ENCODE measurements at regions not wholly inside any gene's neighbourhood (a gene's known extent, or its start where the extent isn't known, plus 50 kb on each side); places are given as distances from the start of the nearest gene placed in this dataset.

DNA sequence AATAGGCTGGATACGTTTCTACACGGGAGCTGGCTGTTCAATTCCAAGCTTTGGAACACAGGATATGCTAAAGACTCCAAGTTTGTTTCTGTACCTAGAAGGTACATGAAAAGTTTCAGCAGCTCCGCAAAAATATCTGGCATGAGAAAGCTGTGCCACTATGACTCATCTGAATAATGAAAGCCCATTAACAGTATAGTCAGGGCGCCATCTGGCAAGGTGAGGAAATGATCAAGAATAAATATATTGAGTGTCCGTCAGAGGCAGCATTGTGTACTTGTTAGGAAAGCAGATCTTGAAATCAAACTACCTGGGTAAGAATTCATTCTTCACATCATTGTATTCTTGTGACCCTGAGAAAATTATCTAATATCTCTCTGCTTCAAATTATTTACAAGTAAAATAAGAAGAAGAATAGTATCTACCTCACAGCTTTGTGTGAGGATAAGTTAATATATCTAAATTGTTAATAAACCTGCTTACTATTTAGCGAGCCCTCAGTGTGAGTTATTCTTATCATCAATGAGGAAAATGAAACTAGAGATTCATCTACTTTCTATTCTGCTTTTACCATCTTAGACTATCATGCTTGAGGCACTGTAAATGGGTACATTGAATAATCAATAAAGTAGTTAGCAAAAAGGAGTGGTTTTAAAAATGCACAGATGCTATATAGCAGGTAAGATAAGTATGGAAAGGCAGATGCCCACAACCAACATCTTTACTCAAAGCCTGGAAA is 53.5 kb downstream of the FSCB start:
- WGBS, 2 experiments (ENCODE audit: extremely low coverage in 2 of 2, insufficient read length in 1 of 2), result 56% methylated on average over 2 of the region's 6 CpGs; no CpG with 5 or more reads in 1 of the 2 experiments
- Histone ChIP-seq H4K20me1 (ENCODE audit: insufficient read depth, low read length) (no peaks in the 10 kb centered on the region), H4K91ac (ENCODE audit: insufficient read depth, low read depth, low read length) (no peak overlapping the region), H2AK5ac (ENCODE audit: low read depth, low read length) (no peak overlapping the region), H4K5ac (ENCODE audit: low read depth, low read length) (no peak overlapping the region), H3K14ac (replicated peaks; ENCODE audit: low read depth, low read length) (no peak overlapping the region), H2AFZ (replicated peaks; ENCODE audit: low read length, poor library complexity) (no peak overlapping the region), H2BK120ac (ENCODE audit: low read depth, low read length) (no peak overlapping the region), H3K27me3 (ENCODE audit: control insufficient read depth, insufficient read depth, low read length) (no peaks in the 10 kb centered on the region), H2BK15ac (ENCODE audit: low read depth, low read length) (no peak overlapping the region), H3K4me3 (ENCODE audit: insufficient read depth, low read depth, low read length) (no peak overlapping the region), H2AK9ac (replicated peaks; ENCODE audit: low read depth, low read length, poor library complexity) (no peak overlapping the region), H3K23ac (ENCODE audit: low read depth, low read length) (no peak overlapping the region), H3K79me1 (ENCODE audit: low read depth in 1 of 2, low read length in 2 of 2) (no peaks in the 10 kb centered on the region), H2BK20ac (ENCODE audit: low read depth, low read length) (no peak overlapping the region), H3K36me3 (ENCODE audit: control insufficient read depth, insufficient read depth, low read length) (no peaks in the 10 kb centered on the region), H3K18ac (ENCODE audit: low read depth, low read length) (no peak overlapping the region), H2BK5ac (ENCODE audit: low read depth, low read length, poor library complexity, severe bottlenecking) (no peak overlapping the region), H3K9me3 (ENCODE audit: control insufficient read depth, insufficient read depth, low read length) (peaks cover 11% of the 10 kb centered on the region), H3K4me2 (ENCODE audit: low read depth, low read length) (no peak overlapping the region), H3K4me1 (ENCODE audit: control insufficient read depth, insufficient read depth, low read length) (no peaks in the 10 kb centered on the region), H3K27ac (ENCODE audit: insufficient read depth, low read length) (no peak overlapping the region), H3K9me1 (ENCODE audit: insufficient read depth, low read length) (no peaks in the 10 kb centered on the region), H3K56ac (ENCODE audit: extremely low read depth, insufficient read depth, low read length) (no peak overlapping the region), H4K8ac (ENCODE audit: low read depth in 2 of 2, low read length in 2 of 2) (no peak overlapping the region), H3K4ac (ENCODE audit: low read depth, low read length) (no peak overlapping the region), H3K9ac (ENCODE audit: low read depth, low read length) (no peak overlapping the region)
- BruUV-seq (replicated peaks), result no TSS peak
- in situ Hi-C loops (cut with MboI; ENCODE audit: low sequenced_read_pairs) (no loop called here), dilution Hi-C loops (cut with HindIII; ENCODE audit: low sequenced_read_pairs, unreplicated experiment) (no loop called here), intact Hi-C loops (cut with micrococcal nuclease) (no loop called here)
- CTCF ChIA-PET, result no interaction called here
- DNase-seq, result no peak
- ATAC-seq (ENCODE audit: low read depth), result no peak
- no peak for TF ChIP-seq FOS (IDR thresholded peaks at IDR 0.05; ENCODE audit: low read depth, low read length)
- no peak for TF ChIP-seq MAFK (IDR thresholded peaks at IDR 0.05; ENCODE audit: low read depth, low read length)
- no peak for TF ChIP-seq MAZ (IDR thresholded peaks at IDR 0.05; ENCODE audit: borderline replicate concordance, low read depth, low read length)
- TF ChIP-seq, protein P1, sequence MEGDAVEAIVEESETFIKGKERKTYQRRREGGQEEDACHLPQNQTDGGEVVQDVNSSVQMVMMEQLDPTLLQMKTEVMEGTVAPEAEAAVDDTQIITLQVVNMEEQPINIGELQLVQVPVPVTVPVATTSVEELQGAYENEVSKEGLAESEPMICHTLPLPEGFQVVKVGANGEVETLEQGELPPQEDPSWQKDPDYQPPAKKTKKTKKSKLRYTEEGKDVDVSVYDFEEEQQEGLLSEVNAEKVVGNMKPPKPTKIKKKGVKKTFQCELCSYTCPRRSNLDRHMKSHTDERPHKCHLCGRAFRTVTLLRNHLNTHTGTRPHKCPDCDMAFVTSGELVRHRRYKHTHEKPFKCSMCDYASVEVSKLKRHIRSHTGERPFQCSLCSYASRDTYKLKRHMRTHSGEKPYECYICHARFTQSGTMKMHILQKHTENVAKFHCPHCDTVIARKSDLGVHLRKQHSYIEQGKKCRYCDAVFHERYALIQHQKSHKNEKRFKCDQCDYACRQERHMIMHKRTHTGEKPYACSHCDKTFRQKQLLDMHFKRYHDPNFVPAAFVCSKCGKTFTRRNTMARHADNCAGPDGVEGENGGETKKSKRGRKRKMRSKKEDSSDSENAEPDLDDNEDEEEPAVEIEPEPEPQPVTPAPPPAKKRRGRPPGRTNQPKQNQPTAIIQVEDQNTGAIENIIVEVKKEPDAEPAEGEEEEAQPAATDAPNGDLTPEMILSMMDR (conservative IDR thresholded peaks at IDR 0.05; ENCODE audit: low read depth, low read length), result no peak
- TF ChIP-seq RAD21 (IDR thresholded peaks at IDR 0.05; ENCODE audit: low read length), result no peak
- TF ChIP-seq NFE2L2 (IDR thresholded peaks at IDR 0.05; ENCODE audit: low read depth, low read length), result no peak
- TF ChIP-seq RCOR1 (IDR thresholded peaks at IDR 0.05; ENCODE audit: insufficient replicate concordance, low read length), result no peak
- no peak for TF ChIP-seq CEBPB (IDR thresholded peaks at IDR 0.05; ENCODE audit: low read depth, low read length)
- TF ChIP-seq SMC3 (IDR thresholded peaks at IDR 0.05; ENCODE audit: low read depth, low read length), result no peak
- no peak for TF ChIP-seq CHD1 (IDR thresholded peaks at IDR 0.05; ENCODE audit: low read depth, low read length)
- TF ChIP-seq, protein P2, sequence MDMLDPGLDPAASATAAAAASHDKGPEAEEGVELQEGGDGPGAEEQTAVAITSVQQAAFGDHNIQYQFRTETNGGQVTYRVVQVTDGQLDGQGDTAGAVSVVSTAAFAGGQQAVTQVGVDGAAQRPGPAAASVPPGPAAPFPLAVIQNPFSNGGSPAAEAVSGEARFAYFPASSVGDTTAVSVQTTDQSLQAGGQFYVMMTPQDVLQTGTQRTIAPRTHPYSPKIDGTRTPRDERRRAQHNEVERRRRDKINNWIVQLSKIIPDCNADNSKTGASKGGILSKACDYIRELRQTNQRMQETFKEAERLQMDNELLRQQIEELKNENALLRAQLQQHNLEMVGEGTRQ (IDR thresholded peaks at IDR 0.05; ENCODE audit: low read depth, low read length), result no peak
- no peak for TF ChIP-seq RFX5 (IDR thresholded peaks at IDR 0.05; ENCODE audit: low read depth, low read length)
- TF ChIP-seq, protein P3, sequence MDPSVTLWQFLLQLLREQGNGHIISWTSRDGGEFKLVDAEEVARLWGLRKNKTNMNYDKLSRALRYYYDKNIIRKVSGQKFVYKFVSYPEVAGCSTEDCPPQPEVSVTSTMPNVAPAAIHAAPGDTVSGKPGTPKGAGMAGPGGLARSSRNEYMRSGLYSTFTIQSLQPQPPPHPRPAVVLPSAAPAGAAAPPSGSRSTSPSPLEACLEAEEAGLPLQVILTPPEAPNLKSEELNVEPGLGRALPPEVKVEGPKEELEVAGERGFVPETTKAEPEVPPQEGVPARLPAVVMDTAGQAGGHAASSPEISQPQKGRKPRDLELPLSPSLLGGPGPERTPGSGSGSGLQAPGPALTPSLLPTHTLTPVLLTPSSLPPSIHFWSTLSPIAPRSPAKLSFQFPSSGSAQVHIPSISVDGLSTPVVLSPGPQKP (IDR thresholded peaks at IDR 0.05; ENCODE audit: borderline replicate concordance, low read depth, low read length), result no peak
- no peak for TF ChIP-seq POLR2A (IDR thresholded peaks at IDR 0.05; ENCODE audit: low read depth, low read length)
- no peak for TF ChIP-seq BHLHE40 (IDR thresholded peaks at IDR 0.05; ENCODE audit: low read depth, low read length)
- no peak for TF ChIP-seq MXI1 (IDR thresholded peaks at IDR 0.05; ENCODE audit: borderline replicate concordance, low read depth, low read length)
- POLR2A ChIA-PET (ENCODE audit: unreplicated experiment), result no interaction called here
